GM18909 (cell line): ENCODE measurements at regions not wholly inside any gene's neighbourhood (a gene's known extent, or its start where the extent isn't known, plus 50 kb on each side); places are given as distances from the start of the nearest gene placed in this dataset.
"Not testable (repeated sequence)": the region's sequence is repeated elsewhere in the genome, so short reads cannot be mapped to it uniquely, and the experiment has no call there.

Experiments used
- ATAC-seq: cut with Tn5 transposase; IDR thresholded peaks from one replicate; pipeline ENCODE4 v1.9.1; 2021; ENCODE audit warnings: mild to moderate bottlenecking; ENCODE audit not compliant: unreplicated experiment, poor library complexity

DNA sequence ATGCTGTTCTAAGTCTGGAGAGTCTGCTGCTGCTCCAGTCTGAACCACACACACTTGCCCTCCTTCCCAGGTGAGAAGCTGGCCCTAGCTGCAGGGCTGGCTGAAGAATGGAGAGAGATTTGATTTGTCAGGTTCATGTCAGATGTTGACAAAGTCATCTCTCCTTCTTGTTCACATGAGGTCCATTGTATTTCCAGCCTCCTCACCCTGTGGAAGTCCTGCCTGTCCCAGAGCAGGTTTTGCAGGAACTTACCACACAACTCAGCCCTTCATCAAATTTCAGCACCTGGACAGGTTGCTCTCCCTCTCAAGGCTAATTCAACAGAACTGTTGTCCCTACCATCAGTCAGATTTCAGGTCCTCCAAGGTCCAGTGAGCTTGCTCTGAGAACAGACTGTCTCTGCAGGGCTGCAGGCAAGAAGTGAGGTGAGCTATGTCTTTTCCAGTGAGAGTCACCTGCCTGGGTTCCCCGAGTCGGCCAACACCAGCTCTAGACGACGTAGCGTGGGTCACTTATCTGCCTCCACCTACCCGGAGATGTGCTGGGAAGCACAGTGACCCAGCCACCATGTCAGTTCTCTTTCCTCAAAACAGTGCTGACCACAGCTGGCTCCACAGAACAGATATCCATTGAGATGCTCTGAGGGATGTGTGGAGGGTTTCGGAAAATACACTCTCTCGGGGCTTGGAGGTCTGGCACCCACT is 58.0 kb upstream of the CD93 start:
- ATAC-seq, result no peak

DNA sequence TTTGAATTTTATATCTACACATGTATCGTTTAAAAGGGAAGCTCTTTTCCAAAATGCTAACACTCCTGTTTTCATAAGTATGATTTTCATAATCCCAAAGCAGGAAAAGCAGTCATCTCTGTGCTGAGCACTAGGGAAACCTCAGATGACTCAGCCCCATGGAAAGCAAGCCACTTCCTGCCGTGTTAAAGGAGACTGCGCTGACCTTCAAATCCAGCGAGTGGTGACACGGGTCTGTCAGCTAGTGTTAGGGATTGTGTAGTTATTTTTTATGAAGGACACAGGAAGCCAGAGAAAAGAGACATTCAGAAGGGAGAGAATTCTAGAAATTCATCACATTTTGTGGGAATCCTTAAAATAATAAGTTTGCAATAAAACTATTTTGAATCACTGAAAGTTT is 57.0 kb upstream of the CD93 start:
- no peak for ATAC-seq

DNA sequence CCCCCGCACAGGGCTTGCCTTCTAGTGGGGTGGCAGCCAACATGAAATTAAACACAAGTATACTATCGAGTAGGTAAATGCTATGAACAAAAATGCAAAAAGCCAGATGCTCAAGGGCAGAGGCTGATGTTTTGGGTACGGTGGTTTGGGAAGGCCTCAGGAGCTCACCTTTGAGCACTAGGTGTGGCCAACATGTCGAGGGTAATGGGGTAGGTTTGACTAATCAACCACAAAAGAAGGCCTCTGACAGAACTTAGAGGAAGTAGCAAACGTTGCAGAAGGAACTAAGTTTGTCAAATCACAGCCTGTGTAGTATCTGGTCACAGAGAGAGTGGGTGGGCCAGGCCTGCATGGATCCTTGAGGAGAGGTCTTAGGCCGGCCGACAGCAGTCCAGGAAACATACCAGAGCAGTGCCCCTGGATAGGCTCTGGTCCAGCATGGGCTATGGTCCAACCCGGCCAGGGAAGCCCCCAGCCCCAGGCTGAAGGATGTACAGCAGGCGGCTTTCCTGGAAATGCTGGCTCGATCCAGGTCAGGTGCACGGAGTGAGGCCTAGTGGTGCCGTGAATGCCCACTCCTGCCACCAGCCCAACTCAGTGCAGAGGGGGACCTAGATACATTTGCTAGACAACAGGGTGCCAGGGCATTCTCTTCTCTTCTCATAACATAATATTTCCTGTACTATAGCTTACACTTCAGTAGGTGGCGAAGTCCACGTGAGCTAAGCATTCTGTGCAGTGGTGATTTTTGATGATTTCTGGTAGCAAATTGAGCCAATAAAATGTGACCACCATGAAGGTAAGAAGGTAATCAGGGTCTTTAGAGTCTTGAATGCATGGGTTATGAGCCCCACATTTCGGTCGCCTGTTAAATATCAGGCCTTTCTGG is 56.3 kb upstream of the CD93 start:
- ATAC-seq, result peak; percentile 76

DNA sequence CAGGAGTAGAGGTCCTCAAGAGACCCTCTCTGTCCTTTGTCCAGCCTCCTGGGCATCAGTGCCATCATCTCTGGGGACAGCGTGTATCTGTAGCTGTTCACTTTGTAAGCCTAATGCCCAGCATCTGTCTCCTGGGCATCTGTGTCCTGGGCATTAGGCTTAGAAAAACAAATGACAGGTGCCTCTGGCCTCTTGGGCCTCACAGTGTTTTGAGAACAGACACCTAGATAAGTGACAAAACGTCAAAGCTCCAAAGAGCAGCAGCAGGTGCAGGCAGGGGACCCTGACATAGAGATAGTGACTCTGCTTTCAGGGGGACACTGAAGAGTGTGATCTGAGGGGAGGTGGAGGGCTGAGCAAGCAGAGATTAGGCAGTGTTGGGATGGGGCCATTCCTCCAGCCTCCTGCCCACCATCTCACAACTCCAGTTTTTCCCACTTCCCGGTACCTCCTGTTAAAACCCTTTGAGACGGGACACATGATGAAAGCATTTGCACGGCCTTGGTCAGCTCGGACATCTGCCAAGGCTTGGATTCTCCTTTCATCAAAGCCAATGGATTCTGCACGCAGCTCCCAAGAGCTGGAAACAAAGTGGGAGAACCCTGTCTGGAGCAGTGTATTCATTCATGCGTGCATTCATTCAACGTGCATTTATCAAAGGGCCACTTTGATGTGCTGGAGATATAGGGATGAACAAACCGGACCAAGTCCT is 55.5 kb upstream of the CD93 start:
- no peak for ATAC-seq

- no peak for ATAC-seq
Measured at GRCh38 chr20:23140991-23141390, 54.9 kb upstream of the CD93 start.

- ATAC-seq, result not testable (repeated sequence)
Measured at GRCh38 chr20:23139984-23140383, 53.9 kb upstream of the CD93 start.

GRCh38 chr20:23139524-23139923 is 53.4 kb upstream of the CD93 start:
- ATAC-seq, result no peak

- no peak for ATAC-seq
Measured at GRCh38 chr20:23138682-23139081, 52.6 kb upstream of the CD93 start.

GRCh38 chr20:23138226-23138625 is 52.1 kb upstream of the CD93 start:
- ATAC-seq, result no peak

DNA sequence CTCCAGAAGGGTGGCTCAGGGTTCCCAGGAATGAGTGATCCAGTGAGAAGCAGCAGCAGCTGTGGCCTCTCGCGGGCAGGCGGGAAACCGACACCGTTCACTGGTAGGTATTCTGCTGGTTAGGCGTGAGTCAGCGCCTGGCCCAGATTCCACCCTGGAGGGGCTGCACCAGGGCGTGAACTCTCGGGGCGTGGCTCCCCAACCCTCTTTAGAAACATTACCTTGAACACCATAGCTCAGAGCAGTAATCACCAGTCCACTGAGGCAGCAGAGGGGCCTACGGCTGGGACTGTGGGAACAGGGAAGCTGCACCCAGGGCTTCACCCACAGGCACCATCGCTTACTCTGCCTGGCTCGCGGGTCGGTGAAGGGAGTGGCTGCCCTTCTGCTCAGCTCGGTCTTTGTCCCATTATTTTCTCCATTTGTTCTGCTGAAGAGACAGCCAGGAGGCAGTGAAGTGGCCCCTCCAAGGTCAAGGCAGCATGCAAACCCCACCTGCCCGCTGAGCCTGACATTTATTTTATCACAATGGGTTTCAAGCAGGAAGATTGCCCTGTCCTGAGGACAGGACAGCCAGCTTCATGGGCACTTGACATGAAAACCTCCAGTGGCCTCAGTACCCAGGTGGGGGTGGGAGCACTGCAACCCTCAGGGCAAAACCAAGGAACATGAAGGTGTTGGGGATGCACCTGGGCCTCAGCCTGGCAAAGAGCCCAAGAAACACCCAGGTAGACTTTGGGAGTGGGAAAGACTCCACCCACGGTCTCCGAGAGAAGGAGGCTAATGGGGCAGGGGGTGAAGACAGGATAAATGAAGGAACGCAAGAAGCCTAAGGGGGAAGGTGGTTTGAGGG is 51.0 kb upstream of the CD93 start:
- no peak for ATAC-seq

- no peak for ATAC-seq
Measured at GRCh38 chr20:23135449-23136420, 49.6 kb upstream of the CD93 start.
